H1 (cell line): ENCODE measurements at regions not wholly inside any gene's neighbourhood (a gene's known extent, or its start where the extent isn't known, plus 50 kb on each side); places are given as distances from the start of the nearest gene placed in this dataset.

Experiments
- CTCF ChIA-PET: fragments of 300-600 bp; sonication (Branson Sonifier 250); formaldehyde crosslinking; loops from one replicate; lab custom pipeline; 2021; ENCODE audit not compliant: partially characterized antibody; lab: Charles Lee
- POLR2A ChIA-PET: fragments of 300-600 bp; sonication (Branson Sonifier 250); formaldehyde crosslinking; loops from one replicate; lab custom pipeline; 2021; ENCODE audit warnings: inconsistent platforms; ENCODE audit not compliant: partially characterized antibody; lab: Charles Lee
- DNase-seq, 2 experiments: peaks; one replicate each; pipeline versions ENCODE4 v3.0.0 to v3.0.0-alpha.2; 2010 to 2022; ENCODE audit warnings: low spot score in 2 of 2, low read depth in 1 of 2, mixed read lengths in 1 of 2
- FAIRE-seq: peaks from 2 replicates; lab custom pipeline; 2011; peaks lifted over from hg19 to GRCh38; lab: Jason Lieb, UNC
- H2AFZ ChIP-seq: 2 replicates; pipeline ENCODE4 v1.8.1; 2012; ENCODE audit warnings: low read length, inconsistent platforms
- H2AK5ac ChIP-seq: 2 replicates; pipeline ENCODE4 v1.6.1; 2013; ENCODE audit warnings: low read depth, low read length
- H2BK120ac ChIP-seq: replicated peaks from 2 replicates; pipeline ENCODE3; 2013; ENCODE audit warnings: low read depth, low read length, inconsistent platforms
- H2BK12ac ChIP-seq: 2 replicates; pipeline ENCODE4 v1.6.1; 2013; ENCODE audit warnings: low read depth, low read length
- H2BK15ac ChIP-seq: 2 replicates; pipeline ENCODE4 v1.6.1; 2013; ENCODE audit warnings: low read length
- H2BK20ac ChIP-seq: 2 replicates; pipeline ENCODE4 v1.6.1; 2013; ENCODE audit warnings: low read length
- H2BK5ac ChIP-seq: 2 replicates; pipeline ENCODE4 v1.6.1; 2013; ENCODE audit warnings: low read depth, low read length
- H3K14ac ChIP-seq: 2 replicates; pipeline ENCODE4 v1.6.1; 2013; ENCODE audit warnings: inconsistent platforms; ENCODE audit not compliant: insufficient read length
- H3K18ac ChIP-seq: 2 replicates; pipeline ENCODE4 v1.6.1; 2013; ENCODE audit warnings: low read length; ENCODE audit errors: extremely low read depth
- H3K23ac ChIP-seq: 2 replicates; pipeline ENCODE4 v1.6.1; 2013; ENCODE audit warnings: inconsistent platforms; ENCODE audit not compliant: insufficient read length
- H3K23me2 ChIP-seq: 2 replicates; pipeline ENCODE4 v1.6.1; 2013; ENCODE audit warnings: low read depth, low read length
- H3K27ac ChIP-seq: 2 replicates; pipeline ENCODE4 v1.6.1; 2011; ENCODE audit warnings: low read depth, low read length, inconsistent platforms
- H3K27me3 ChIP-seq, 4 experiments: replicated peaks in 1 of 4; 1 replicate in 1 of 4; 2 replicates in 3 of 4; pipeline versions ENCODE4 v1.6.1 to v1.8.1; 2011 to 2013; ENCODE audit warnings: low read length in 3 of 4, mild to moderate bottlenecking in 3 of 4, inconsistent platforms in 2 of 4, mixed read lengths in 2 of 4, moderate library complexity in 1 of 4; ENCODE audit not compliant: control insufficient read depth in 3 of 4, insufficient read depth in 3 of 4; ENCODE audit errors: extremely low read depth in 1 of 4
- H3K36me3 ChIP-seq, 4 experiments: 2 replicates each; pipeline versions ENCODE4 v1.6.1 to v1.8.1; 2011 to 2013; ENCODE audit warnings: mild to moderate bottlenecking in 4 of 4, low read length in 3 of 4, moderate library complexity in 2 of 4, control low read depth in 1 of 4, inconsistent platforms in 1 of 4; ENCODE audit not compliant: insufficient read depth in 4 of 4, control insufficient read depth in 2 of 4
- H3K4ac ChIP-seq: replicated peaks from 2 replicates; pipeline ENCODE3; 2013; ENCODE audit warnings: low read length, low read depth, mixed read lengths, inconsistent platforms; ENCODE audit not compliant: insufficient read length
- H3K4me1 ChIP-seq, 4 experiments: replicated peaks in 1 of 4; 1 replicate in 1 of 4; 2 replicates in 3 of 4; pipeline versions ENCODE4 v1.6.1 to v1.8.1; 2011 to 2013; ENCODE audit warnings: low read length in 3 of 4, inconsistent platforms in 2 of 4, mixed read lengths in 1 of 4; ENCODE audit not compliant: insufficient read depth in 4 of 4, control insufficient read depth in 3 of 4
- H3K4me2 ChIP-seq, 2 experiments: 2 replicates each; pipeline versions ENCODE4 v1.6.1 to v1.8.1; 2011 to 2013; ENCODE audit warnings: low read depth in 2 of 2, low read length in 2 of 2, control low read depth in 1 of 2, inconsistent platforms in 1 of 2, mild to moderate bottlenecking in 1 of 2; ENCODE audit not compliant: insufficient read depth in 1 of 2
- H3K4me3 ChIP-seq, 4 experiments: fragments of 200-600, 300-600 bp in 1 of 4; sonication (generic), shearing (Covaris generic), sonication (Bioruptor Twin) in 1 of 4; 2 replicates each; pipeline versions ENCODE4 v1.5.1 to v1.8.1; 2011 to 2016; ENCODE audit warnings: low read length in 4 of 4, low read depth in 3 of 4, control low read depth in 2 of 4, inconsistent platforms in 2 of 4, mild to moderate bottlenecking in 2 of 4, mixed read lengths in 1 of 4, moderate library complexity in 1 of 4; ENCODE audit not compliant: insufficient read depth in 2 of 4; ENCODE audit errors: extremely low read depth in 1 of 4
- H3K56ac ChIP-seq: replicated peaks from 2 replicates; pipeline ENCODE3; 2013; ENCODE audit warnings: low read depth, mild to moderate bottlenecking, mixed read lengths, low read length, inconsistent platforms; ENCODE audit not compliant: insufficient read length
- H3K79me1 ChIP-seq: 2 replicates; pipeline ENCODE4 v1.6.1; 2013; ENCODE audit warnings: low read depth, low read length, control low read depth
- H3K79me2 ChIP-seq, 2 experiments: 2 replicates each; pipeline versions ENCODE4 v1.6.1 to v1.8.1; 2012 to 2013; ENCODE audit warnings: low read length in 2 of 2, mild to moderate bottlenecking in 2 of 2, inconsistent platforms in 1 of 2; ENCODE audit not compliant: insufficient read depth in 2 of 2, control insufficient read depth in 1 of 2
- H3K9ac ChIP-seq, 4 experiments: replicated peaks in 1 of 4; 1 replicate in 1 of 4; 2 replicates in 3 of 4; pipeline versions ENCODE4 v1.6.1 to v1.8.1; 2011 to 2013; ENCODE audit warnings: low read depth in 3 of 4, low read length in 3 of 4, control low read depth in 2 of 4, mild to moderate bottlenecking in 2 of 4, moderate library complexity in 2 of 4, inconsistent platforms in 1 of 4; ENCODE audit errors: extremely low read depth in 1 of 4
- H3K9me3 ChIP-seq, 2 experiments: 2 replicates each; pipeline versions ENCODE4 v1.6.1 to v1.8.1; 2012 to 2013; ENCODE audit warnings: mild to moderate bottlenecking in 2 of 2, moderate library complexity in 2 of 2, control low read depth in 1 of 2, inconsistent platforms in 1 of 2, low read depth in 1 of 2, low read length in 1 of 2, mixed read lengths in 1 of 2; ENCODE audit not compliant: insufficient read depth in 2 of 2
- H4K20me1 ChIP-seq, 2 experiments: replicated peaks in 1 of 2; 2 replicates each; pipeline versions ENCODE3 to v1.8.1; 2011 to 2013; ENCODE audit warnings: inconsistent platforms in 2 of 2, low read length in 2 of 2, mild to moderate bottlenecking in 1 of 2; ENCODE audit not compliant: insufficient read depth in 2 of 2, control insufficient read depth in 1 of 2
- H4K5ac ChIP-seq: 2 replicates; pipeline ENCODE4 v1.6.1; 2013; ENCODE audit warnings: low read length, low read depth, mixed read lengths, inconsistent platforms; ENCODE audit not compliant: insufficient read length
- H4K8ac ChIP-seq: 2 replicates; pipeline ENCODE4 v1.8.0; 2013; ENCODE audit warnings: mild to moderate bottlenecking, moderate library complexity, low read length, inconsistent platforms; ENCODE audit not compliant: insufficient read depth; ENCODE audit errors: extremely low read depth
- H4K91ac ChIP-seq: replicated peaks from 2 replicates; pipeline ENCODE3; 2013; ENCODE audit warnings: low read length, mixed read lengths, inconsistent platforms; ENCODE audit not compliant: insufficient read length
- CBX5 ChIP-seq: fragments of 300-800, 300-1000 bp; sonication (generic); IDR thresholded peaks from 2 replicates; pipeline ENCODE4 v1.7.1; 2016; ENCODE audit warnings: antibody characterized with exemption, low read length, low read depth
- CTBP2 ChIP-seq: IDR thresholded peaks from 2 replicates; pipeline ENCODE4 v1.7.0; 2011; ENCODE audit warnings: borderline replicate concordance, mild to moderate bottlenecking, moderate library complexity, mixed read lengths, low read length; ENCODE audit not compliant: insufficient read depth, insufficient read length
- EZH2 ChIP-seq: fragments of 200-600 bp; sonication (generic); IDR thresholded peaks from 2 replicates; pipeline ENCODE4 v1.7.1; 2012; ENCODE audit warnings: low read depth, mild to moderate bottlenecking, moderate library complexity, low read length, inconsistent platforms; ENCODE audit not compliant: severe bottlenecking
- FOSL1 ChIP-seq: IDR thresholded peaks from 2 replicates; pipeline ENCODE4 v1.6.1; 2011; ENCODE audit warnings: mild to moderate bottlenecking, low read depth, low read length, moderate library complexity; ENCODE audit not compliant: insufficient read depth
- KDM5A ChIP-seq: fragments of 200-600 bp; IDR thresholded peaks from 2 replicates; pipeline ENCODE4 v1.7.1; 2012; ENCODE audit warnings: mild to moderate bottlenecking, low read length, inconsistent platforms, mixed read lengths
- MAFK ChIP-seq: IDR thresholded peaks from 2 replicates; pipeline ENCODE4 v1.6.1; 2012; ENCODE audit warnings: low read depth, mild to moderate bottlenecking, improper control_type of control experiment, low read length
- PHF8 ChIP-seq: fragments of 200-600 bp; sonication (generic); conservative IDR thresholded peaks from 2 replicates; pipeline ENCODE4 v1.7.1; 2012; ENCODE audit warnings: low read depth, mild to moderate bottlenecking, inconsistent platforms, low read length, moderate library complexity
- SAP30 ChIP-seq: fragments of 300-600 bp; sonication (generic); IDR thresholded peaks from 2 replicates; pipeline ENCODE4 v1.7.1; 2012; ENCODE audit warnings: low read length, moderate library complexity, mild to moderate bottlenecking, inconsistent platforms; ENCODE audit not compliant: insufficient read depth, insufficient replicate concordance
- SP4 ChIP-seq: IDR thresholded peaks from 2 replicates; pipeline ENCODE4 v1.6.1; 2012; ENCODE audit warnings: low read length, inconsistent platforms
- SUZ12 ChIP-seq: fragments of 200-600 bp; sonication (generic); IDR thresholded peaks from 2 replicates; pipeline ENCODE4 v1.6.1; 2012; ENCODE audit warnings: mild to moderate bottlenecking, inconsistent platforms, low read length, moderate library complexity, mixed read lengths
- WGBS, 2 experiments: shearing (Covaris generic) in 1 of 2; methylation state at CpG; one replicate each; pipeline versions ENCODE4 v1.1.6 to v1.1.7; 2013 to 2015; ENCODE audit warnings: low lambda C conversion rate in 2 of 2, mixed read lengths in 2 of 2, inconsistent platforms in 1 of 2, low coverage in 1 of 2, missing lambda C conversion rate in 1 of 2; ENCODE audit not compliant: insufficient replicate concordance in 2 of 2, insufficient coverage in 1 of 2, insufficient read length in 1 of 2; ENCODE audit errors: extremely low coverage in 1 of 2, missing lambda C conversion rate in 1 of 2; 5-methylcytosine and 5-hydroxymethylcytosine counted together

DNA sequence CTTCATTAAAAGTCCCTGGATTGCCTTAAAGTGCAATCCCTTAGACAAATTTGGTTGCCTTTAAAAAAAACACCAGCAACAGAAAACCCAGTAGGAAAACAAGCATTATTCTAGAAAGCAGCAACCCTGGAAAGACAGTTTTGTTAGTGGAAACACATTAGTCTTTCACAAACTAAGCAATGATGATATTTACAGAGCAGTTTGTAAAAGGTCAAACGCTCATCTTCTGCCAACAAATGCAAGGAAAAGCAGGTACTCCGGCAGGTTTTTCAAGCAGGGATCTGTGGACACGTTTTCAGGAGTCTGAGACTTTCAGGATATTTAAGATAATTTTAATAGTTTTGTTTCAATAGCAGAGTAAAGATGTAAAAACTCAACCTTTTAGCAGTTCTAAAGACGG, 202.2 kb downstream of the EXOC5 start:
- no peak overlapping the region for H4K91ac ChIP-seq
- no peak overlapping the region for H3K9ac ChIP-seq
- H3K4me1 ChIP-seq = peaks cover 0 to 11% (median 3%) of the 10 kb centered on the region in 4 experiments; a peak in 3 of 7 replicates
- no peak overlapping the region for H3K56ac ChIP-seq
- no peaks in the 10 kb centered on the region for H3K79me1 ChIP-seq
- 63% methylated on average over 4 of the region's 4 CpGs; no CpG with 5 or more reads in 1 of the 2 experiments for WGBS, 2 experiments
- DNase-seq (no peak), FAIRE-seq (no peak)
- H3K27me3 ChIP-seq = no peaks in the 10 kb centered on the region
- H2BK20ac ChIP-seq = no peak overlapping the region
- no peak overlapping the region for H4K5ac ChIP-seq
- H3K4me2 ChIP-seq = no peak overlapping the region
- no peak overlapping the region for H2AK5ac ChIP-seq
- no peak overlapping the region for H3K14ac ChIP-seq
- H3K4me3 ChIP-seq = no peak overlapping the region
- no peaks in the 10 kb centered on the region for H3K79me2 ChIP-seq
- no peaks in the 10 kb centered on the region for H3K9me3 ChIP-seq
- H4K8ac ChIP-seq = no peak overlapping the region
- no peaks in the 10 kb centered on the region for H4K20me1 ChIP-seq
- no peak overlapping the region for H2BK120ac ChIP-seq
- H3K23ac ChIP-seq = no peak overlapping the region
- no peak overlapping the region for H2BK12ac ChIP-seq
- H2AFZ ChIP-seq = no peak overlapping the region
- POLR2A ChIA-PET = no interaction called here
- no peak overlapping the region for H3K27ac ChIP-seq
- TF ChIP-seq MAFK (no peak), FOSL1 (no peak), PHF8 (no peak), CBX5 (no peak), EZH2 (no peak), KDM5A (no peak), SAP30 (no peak), SUZ12 (no peak), CTBP2 (no peak), SP4 (no peak)
- TF ChIP-seq, all 59 proteins: peak for 0
- H3K4ac ChIP-seq = no peak overlapping the region
- H3K36me3 ChIP-seq = no peaks in the 10 kb centered on the region
- H3K18ac ChIP-seq = no peak overlapping the region
- H3K23me2 ChIP-seq = no peaks in the 10 kb centered on the region; the same call in 1 of the 2 replicates
- no peak overlapping the region for H2BK15ac ChIP-seq
- CTCF ChIA-PET = interaction anchor here (0.6 to 1.4 kb wide), 4 partner anchors 115 to 264 kb away, joined by 3 to 4 read pairs (median 3); no protein-coding TSS in a partner anchor
- no peak overlapping the region for H2BK5ac ChIP-seq
